Astrocyte (in vitro differentiated cells and primary cell): ENCODE measurements at regions not wholly inside any gene's neighbourhood (a gene's known extent, or its start where the extent isn't known, plus 50 kb on each side); places are given as distances from the start of the nearest gene placed in this dataset.

Source experiments
- DNase-seq: peaks from one replicate; pipeline ENCODE4 v3.0.0-alpha.2; 2010; ENCODE audit warnings: low read depth
- FAIRE-seq: peaks from 2 replicates; lab custom pipeline; 2011; peaks lifted over from hg19 to GRCh38; lab: Jason Lieb, UNC
- H2AFZ ChIP-seq: 2 replicates; pipeline ENCODE4 v1.6.0; 2012; ENCODE audit warnings: low read depth, low read length, inconsistent platforms
- H3K27ac ChIP-seq: 2 replicates; pipeline ENCODE4 v1.5.1; 2011; ENCODE audit warnings: low read depth, low read length, inconsistent platforms
- H3K27me3 ChIP-seq: 2 replicates; pipeline ENCODE4 v1.6.0; 2011; ENCODE audit warnings: low read length, inconsistent platforms; ENCODE audit not compliant: insufficient read depth
- H3K36me3 ChIP-seq: 2 replicates; pipeline ENCODE4 v1.5.1; 2011; ENCODE audit warnings: low read length, inconsistent platforms; ENCODE audit not compliant: insufficient read depth
- H3K4me1 ChIP-seq: 2 replicates; pipeline ENCODE4 v1.5.1; 2011; ENCODE audit warnings: low read length, inconsistent platforms; ENCODE audit not compliant: insufficient read depth
- H3K4me2 ChIP-seq: 2 replicates; pipeline ENCODE4 v1.6.0; 2012; ENCODE audit warnings: low read length, inconsistent platforms
- H3K4me3 ChIP-seq: 2 replicates; pipeline ENCODE4 v1.5.1; 2011; ENCODE audit warnings: low read depth, mild to moderate bottlenecking, low read length, inconsistent platforms; ENCODE audit not compliant: insufficient read depth
- H3K79me2 ChIP-seq: 2 replicates; pipeline ENCODE4 v1.6.0; 2012; ENCODE audit warnings: mild to moderate bottlenecking, low read length, inconsistent platforms; ENCODE audit not compliant: insufficient read depth
- H3K9ac ChIP-seq: 2 replicates; pipeline ENCODE4 v1.6.0; 2012; ENCODE audit warnings: mild to moderate bottlenecking, low read length, inconsistent platforms
- H3K9me3 ChIP-seq: 2 replicates; pipeline ENCODE4 v1.5.1; 2012; ENCODE audit warnings: low read depth, mild to moderate bottlenecking, low read length, inconsistent platforms; ENCODE audit not compliant: insufficient read depth
- H4K20me1 ChIP-seq: 2 replicates; pipeline ENCODE4 v1.6.0; 2012; ENCODE audit warnings: low read length, inconsistent platforms; ENCODE audit not compliant: insufficient read depth
- H3K27ac Mint-ChIP-seq: one replicate; pipeline ENCODE4 v1.8.0; 2021; ENCODE audit warnings: mild to moderate bottlenecking, mixed read lengths; ENCODE audit not compliant: unreplicated experiment
- H3K27me3 Mint-ChIP-seq: one replicate; pipeline ENCODE4 v1.8.0; 2021; ENCODE audit warnings: low read depth, mixed read lengths; ENCODE audit not compliant: unreplicated experiment
- H3K36me3 Mint-ChIP-seq: one replicate; pipeline ENCODE4 v1.8.0; 2021; ENCODE audit warnings: low read depth, mixed read lengths; ENCODE audit not compliant: unreplicated experiment
- H3K4me1 Mint-ChIP-seq: one replicate; pipeline ENCODE4 v1.8.0; 2021; ENCODE audit warnings: low read depth, mixed read lengths; ENCODE audit not compliant: unreplicated experiment
- H3K4me3 Mint-ChIP-seq: one replicate; pipeline ENCODE4 v1.8.0; 2021; ENCODE audit warnings: mild to moderate bottlenecking, moderate library complexity, mixed read lengths; ENCODE audit not compliant: unreplicated experiment
- H3K9me3 Mint-ChIP-seq: one replicate; pipeline ENCODE4 v1.8.0; 2021; ENCODE audit warnings: mild to moderate bottlenecking, mixed read lengths; ENCODE audit not compliant: unreplicated experiment
- CTCF ChIP-seq: IDR thresholded peaks from 2 replicates; pipeline ENCODE4 v1.5.1; 2011; ENCODE audit warnings: low read depth, mild to moderate bottlenecking, inconsistent platforms, low read length, moderate library complexity; ENCODE audit not compliant: insufficient read depth
- EZH2 ChIP-seq: IDR thresholded peaks from 2 replicates; pipeline ENCODE4 v1.6.1; 2012; ENCODE audit warnings: mild to moderate bottlenecking, low read length, inconsistent platforms; ENCODE audit not compliant: insufficient read depth

- Histone ChIP-seq H2AFZ (no peak overlapping the region), H3K9ac (no peak overlapping the region), H3K9me3 (peaks cover 4% of the 10 kb centered on the region), H3K79me2 (no peaks in the 10 kb centered on the region), H4K20me1 (no peaks in the 10 kb centered on the region), H3K27me3 (no peaks in the 10 kb centered on the region), H3K36me3 (no peaks in the 10 kb centered on the region), H3K4me2 (no peak overlapping the region), H3K4me3 (no peak overlapping the region), H3K27ac (no peak overlapping the region), H3K4me1 (no peaks in the 10 kb centered on the region)
- FAIRE-seq (no peak), DNase-seq (no peak)
- no peak for TF ChIP-seq CTCF
- no peak for TF ChIP-seq EZH2
- peaks cover 5% of the 10 kb centered on the region for H3K9me3 Mint-ChIP-seq
- no peaks in the 10 kb centered on the region for H3K36me3 Mint-ChIP-seq
- H3K27me3 Mint-ChIP-seq, result no peaks in the 10 kb centered on the region
- H3K27ac Mint-ChIP-seq, result no peak overlapping the region
- H3K4me3 Mint-ChIP-seq, result no peak overlapping the region
- no peaks in the 10 kb centered on the region for H3K4me1 Mint-ChIP-seq
Measured at GRCh38 chr6:120894077-120894476, 440.2 kb downstream of the TBC1D32 start.

GRCh38 chr6:120876931-120877330 is 457.3 kb downstream of the TBC1D32 start:
- Histone ChIP-seq H3K4me3 (no peak overlapping the region), H4K20me1 (no peaks in the 10 kb centered on the region), H3K79me2 (no peaks in the 10 kb centered on the region), H3K4me2 (no peak overlapping the region), H3K4me1 (no peaks in the 10 kb centered on the region), H3K27me3 (no peaks in the 10 kb centered on the region), H3K9ac (no peak overlapping the region), H3K9me3 (peaks cover 5% of the 10 kb centered on the region), H3K27ac (no peak overlapping the region), H2AFZ (no peak overlapping the region), H3K36me3 (no peaks in the 10 kb centered on the region)
- no peak for DNase-seq
- no peaks in the 10 kb centered on the region for H3K36me3 Mint-ChIP-seq
- H3K27ac Mint-ChIP-seq, result no peak overlapping the region
- no peaks in the 10 kb centered on the region for H3K27me3 Mint-ChIP-seq
- H3K9me3 Mint-ChIP-seq, result no peaks in the 10 kb centered on the region
- no peak overlapping the region for H3K4me3 Mint-ChIP-seq
- no peak for TF ChIP-seq CTCF
- TF ChIP-seq EZH2, result no peak
- no peak for FAIRE-seq
- H3K4me1 Mint-ChIP-seq, result no peaks in the 10 kb centered on the region

GRCh38 chr6:120876424-120876823 is 457.9 kb downstream of the TBC1D32 start:
- Mint-ChIP-seq H3K27ac (no peak overlapping the region), H3K4me1 (no peaks in the 10 kb centered on the region), H3K36me3 (no peaks in the 10 kb centered on the region), H3K9me3 (no peaks in the 10 kb centered on the region), H3K4me3 (no peak overlapping the region), H3K27me3 (no peaks in the 10 kb centered on the region)
- H3K36me3 ChIP-seq, result no peaks in the 10 kb centered on the region
- H2AFZ ChIP-seq, result no peak overlapping the region
- DNase-seq, result no peak
- H3K4me3 ChIP-seq, result no peak overlapping the region
- H4K20me1 ChIP-seq, result no peaks in the 10 kb centered on the region
- no peaks in the 10 kb centered on the region for H3K27me3 ChIP-seq
- no peak overlapping the region for H3K4me2 ChIP-seq
- H3K9me3 ChIP-seq, result peaks cover 5% of the 10 kb centered on the region
- H3K4me1 ChIP-seq, result no peaks in the 10 kb centered on the region
- FAIRE-seq, result no peak
- H3K27ac ChIP-seq, result no peak overlapping the region
- TF ChIP-seq CTCF (no peak), EZH2 (no peak)
- no peaks in the 10 kb centered on the region for H3K79me2 ChIP-seq
- no peak overlapping the region for H3K9ac ChIP-seq
